Calu3 (cell line): ENCODE measurements at regions not wholly inside any gene's neighbourhood (a gene's known extent, or its start where the extent isn't known, plus 50 kb on each side); places are given as distances from the start of the nearest gene placed in this dataset.

Source experiments
- BruUV-seq: library from RNA; stranded (reverse); fragments of 400-500 nt; replicated peaks from 2 replicates; lab custom pipeline; 2021; lab: Mats Ljungman, UMichigan
- CTCF ChIA-PET: fragments of 300-600 bp; sonication (Branson Sonifier 250); formaldehyde crosslinking; loops from one replicate; lab custom pipeline; 2022; ENCODE audit warnings: antibody characterized with exemption; lab: Charles Lee
- DNase-seq: peaks from one replicate; pipeline ENCODE4 v3.0.0; 2022
- H3K27ac Mint-ChIP-seq: one replicate; pipeline ENCODE4 v1.8.0; 2022; ENCODE audit warnings: mixed read lengths; ENCODE audit not compliant: unreplicated experiment
- H3K27me3 Mint-ChIP-seq: one replicate; pipeline ENCODE4 v1.8.0; 2022; ENCODE audit warnings: mixed read lengths; ENCODE audit not compliant: unreplicated experiment
- H3K36me3 Mint-ChIP-seq: one replicate; pipeline ENCODE4 v1.8.0; 2022; ENCODE audit warnings: mild to moderate bottlenecking, moderate library complexity, mixed read lengths; ENCODE audit not compliant: insufficient read depth, unreplicated experiment
- H3K4me1 Mint-ChIP-seq: one replicate; pipeline ENCODE4 v1.8.0; 2022; ENCODE audit warnings: mild to moderate bottlenecking, low read depth, mixed read lengths; ENCODE audit not compliant: unreplicated experiment
- H3K4me3 Mint-ChIP-seq: one replicate; pipeline ENCODE4 v1.8.0; 2022; ENCODE audit warnings: mild to moderate bottlenecking, low read depth, moderate library complexity, mixed read lengths; ENCODE audit not compliant: unreplicated experiment
- H3K9me3 Mint-ChIP-seq: one replicate; pipeline ENCODE4 v1.8.0; 2022; ENCODE audit warnings: low read depth, mixed read lengths; ENCODE audit not compliant: unreplicated experiment
- CTCF ChIP-seq: fragments of 200-600 bp; IDR thresholded peaks from one replicate; pipeline ENCODE4 v1.8.0; 2022; ENCODE audit warnings: antibody characterized with exemption; ENCODE audit not compliant: unreplicated experiment
- intact Hi-C: fragments of 100-400 bp; cut with micrococcal nuclease; formaldehyde crosslinking; loops from one replicate; pipeline ENCODE4 v1.10.0; 2022; ENCODE audit not compliant: unreplicated experiment

DNA sequence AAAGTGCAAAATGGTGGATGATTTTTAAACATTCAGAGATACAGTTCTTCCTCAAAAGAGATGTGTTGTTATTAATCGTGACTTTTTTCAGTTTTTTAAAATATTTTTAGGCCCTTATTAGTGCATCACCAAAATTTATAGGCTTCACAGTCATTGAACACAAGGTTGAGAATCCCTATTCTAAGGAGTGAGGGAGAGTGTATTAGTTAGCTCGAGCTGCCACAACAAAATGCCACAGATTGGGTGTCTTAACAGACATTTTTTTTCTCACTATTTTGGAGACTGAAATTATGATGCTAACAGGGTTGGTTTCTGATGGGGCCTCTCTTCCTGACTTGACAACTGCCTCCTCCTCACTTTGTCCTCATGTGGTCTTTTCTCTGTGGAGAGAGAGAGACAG lies 145.9 kb upstream of the TPRG1 start:
- no peak for DNase-seq
- Mint-ChIP-seq H3K9me3 (peaks cover 2% of the 10 kb centered on the region), H3K27me3 (peaks cover 28% of the 10 kb centered on the region), H3K27ac (no peak overlapping the region), H3K36me3 (no peaks in the 10 kb centered on the region), H3K4me3 (no peak overlapping the region), H3K4me1 (no peaks in the 10 kb centered on the region)
- no peak for TF ChIP-seq CTCF
- BruUV-seq = no TSS peak
- CTCF ChIA-PET = interaction anchor here (0.9 kb wide), 1 partner anchor 76 kb away, joined by 3 read pairs; no protein-coding TSS in a partner anchor
- intact Hi-C loops = no loop called here

DNA sequence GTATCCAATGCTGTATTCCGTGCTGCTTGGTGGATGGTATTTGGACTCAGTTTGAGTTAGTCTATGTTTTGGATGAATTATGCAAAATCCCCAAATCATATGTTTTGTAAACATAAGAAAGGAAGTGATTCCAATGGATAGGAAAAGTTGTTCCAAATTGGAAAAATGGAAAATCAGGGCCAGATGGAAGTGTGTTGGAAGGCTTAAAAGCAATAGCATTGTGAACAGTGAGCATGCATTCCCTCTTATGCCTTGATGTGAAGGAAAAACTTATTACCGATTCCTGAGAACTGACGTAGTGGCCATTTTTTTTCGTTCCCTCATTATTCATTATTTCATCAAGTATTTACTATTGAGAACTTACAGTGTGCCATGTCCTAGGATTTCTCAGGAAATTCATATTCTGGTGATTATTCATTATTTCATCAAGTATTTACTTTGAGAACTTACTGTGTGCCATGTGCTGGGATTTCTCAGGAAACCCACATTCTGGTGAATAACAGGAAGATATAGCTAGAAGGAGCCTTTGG lies 144.1 kb upstream of the TPRG1 start:
- Mint-ChIP-seq H3K4me3 (no peak overlapping the region), H3K27me3 (peaks cover 27% of the 10 kb centered on the region), H3K9me3 (peaks cover 2% of the 10 kb centered on the region), H3K4me1 (no peaks in the 10 kb centered on the region), H3K36me3 (no peaks in the 10 kb centered on the region), H3K27ac (no peak overlapping the region)
- BruUV-seq = no TSS peak
- CTCF ChIA-PET = interaction anchor here (0.7 to 1.3 kb wide), 2 partner anchors 14 to 163 kb away, joined by 3 to 4 read pairs; no protein-coding TSS in a partner anchor
- intact Hi-C loops = no loop called here
- DNase-seq = no peak
- no peak for TF ChIP-seq CTCF

DNA sequence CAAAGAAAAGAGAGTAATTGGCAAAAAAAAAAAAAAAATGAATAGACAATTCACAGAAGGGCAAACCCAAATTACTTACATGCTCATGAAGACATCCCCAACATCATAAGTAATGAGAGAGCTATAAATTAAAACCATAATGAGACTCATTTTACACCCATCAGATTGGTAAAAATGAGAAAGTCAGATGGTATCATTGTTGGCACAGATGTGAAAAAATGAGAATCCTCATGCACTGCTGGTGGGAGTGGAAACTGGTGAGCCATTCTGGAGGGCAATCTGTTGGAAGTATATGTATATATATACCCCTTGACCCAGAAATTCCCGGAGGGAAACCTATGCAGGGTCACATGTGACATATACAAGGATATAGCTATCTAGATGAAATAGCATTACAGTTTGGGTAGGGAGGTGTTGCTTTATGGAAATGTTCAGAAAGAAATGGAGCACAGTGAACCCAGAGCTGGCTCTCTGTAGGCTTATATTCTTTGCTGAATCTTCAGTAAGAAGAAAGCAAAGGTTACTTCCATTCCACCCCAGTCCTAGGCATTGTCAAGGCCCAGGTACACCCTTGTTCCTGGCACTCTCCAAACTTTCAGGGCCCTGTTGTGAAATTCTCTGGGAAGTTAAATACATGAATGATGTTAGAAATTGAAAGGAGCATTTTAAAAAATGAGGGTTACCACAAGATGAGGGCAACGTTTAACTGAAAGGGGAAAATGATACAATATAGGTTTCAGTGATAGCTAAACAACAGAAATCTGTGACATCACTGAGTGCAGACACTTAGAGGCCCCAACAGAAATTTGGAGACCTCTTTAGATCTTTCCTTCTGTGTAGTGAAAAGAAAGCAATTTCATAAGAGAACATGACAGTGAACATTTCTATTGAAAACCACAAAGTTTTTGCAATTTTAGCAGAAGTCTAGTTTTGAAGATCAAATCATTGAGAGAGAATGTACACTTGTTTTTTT lies 132.7 kb upstream of the TPRG1 start:
- no TSS peak for BruUV-seq
- CTCF ChIA-PET = interaction anchor here (0.7 kb wide), 2 partner anchors 48 to 112 kb away, joined by 4 read pairs; no protein-coding TSS in a partner anchor
- Mint-ChIP-seq H3K27me3 (peaks cover 11% of the 10 kb centered on the region), H3K4me1 (no peaks in the 10 kb centered on the region), H3K36me3 (no peaks in the 10 kb centered on the region), H3K27ac (no peak overlapping the region), H3K9me3 (no peaks in the 10 kb centered on the region), H3K4me3 (no peak overlapping the region)
- DNase-seq = no peak
- intact Hi-C loops = no loop called here
- TF ChIP-seq CTCF = no peak

- DNase-seq = no peak
- Mint-ChIP-seq H3K27me3 (peaks cover 11% of the 10 kb centered on the region), H3K36me3 (no peaks in the 10 kb centered on the region), H3K4me1 (no peaks in the 10 kb centered on the region), H3K9me3 (no peaks in the 10 kb centered on the region), H3K27ac (no peak overlapping the region), H3K4me3 (no peak overlapping the region)
- TF ChIP-seq CTCF = no peak
- CTCF ChIA-PET = interaction anchor here (1.0 to 2.0 kb wide), 8 partner anchors 8 to 1304 kb away, joined by 3 to 15 read pairs (median 4); no protein-coding TSS in a partner anchor
- intact Hi-C loops = loop anchor here (2.0 to 5.0 kb wide), 2 partner anchors 192 to 1302 kb away; no protein-coding TSS in a partner anchor
- no TSS peak for BruUV-seq
Measured at GRCh38 chr3:189040656-189041335, 131.0 kb upstream of the TPRG1 start.
